ENCODE measurements at regions not wholly inside any gene's neighbourhood (a gene's known extent, or its start where the extent isn't known, plus 50 kb on each side); places are given as distances from the start of the nearest gene placed in this dataset.

GRCh38 chr14:84420221-84420620 is 1109.7 kb upstream of the FLRT2 start:
- H3K27me3 ChIP-seq (ENCODE audit: control insufficient read depth in 1 of 2, insufficient read depth in 2 of 2, low read length in 2 of 2), result no peaks in the 10 kb centered on the region
- ChIA-PET POLR2A (no interaction called here), CTCF (no interaction called here)
- no peaks in the 10 kb centered on the region for H3K36me3 Mint-ChIP-seq (ENCODE audit: low read depth)
- no peak overlapping the region for H3K4me3 ChIP-seq (ENCODE audit: low read length)
- peaks cover 6 to 11% of the 10 kb centered on the region in 2 experiments for H3K9me3 ChIP-seq (ENCODE audit: control insufficient read depth in 1 of 2, insufficient read depth in 1 of 2, low read length in 2 of 2)
- H3K4me1 Mint-ChIP-seq (ENCODE audit: low read depth), result no peaks in the 10 kb centered on the region
- TF ChIP-seq CTCF (IDR thresholded peaks at IDR 0.05), result no peak
- no peak overlapping the region for H3K4me3 Mint-ChIP-seq
- intact Hi-C loops (cut with DNase I, micrococcal nuclease), result no loop called here
- no peak overlapping the region for H3K27ac Mint-ChIP-seq
- DNase-seq (no peak), ATAC-seq (ENCODE audit: poor library complexity) (no peak)
- peaks cover 17% of the 10 kb centered on the region for H3K9me3 Mint-ChIP-seq
- no peaks in the 10 kb centered on the region for H3K36me3 ChIP-seq (ENCODE audit: insufficient read depth, low read length)
- H3K4me1 ChIP-seq (ENCODE audit: insufficient read depth, low read length), result no peaks in the 10 kb centered on the region
- H3K27me3 Mint-ChIP-seq, result no peaks in the 10 kb centered on the region
- H3K27ac ChIP-seq (ENCODE audit: low read depth in 1 of 2, low read length in 2 of 2), result no peak overlapping the region

DNA sequence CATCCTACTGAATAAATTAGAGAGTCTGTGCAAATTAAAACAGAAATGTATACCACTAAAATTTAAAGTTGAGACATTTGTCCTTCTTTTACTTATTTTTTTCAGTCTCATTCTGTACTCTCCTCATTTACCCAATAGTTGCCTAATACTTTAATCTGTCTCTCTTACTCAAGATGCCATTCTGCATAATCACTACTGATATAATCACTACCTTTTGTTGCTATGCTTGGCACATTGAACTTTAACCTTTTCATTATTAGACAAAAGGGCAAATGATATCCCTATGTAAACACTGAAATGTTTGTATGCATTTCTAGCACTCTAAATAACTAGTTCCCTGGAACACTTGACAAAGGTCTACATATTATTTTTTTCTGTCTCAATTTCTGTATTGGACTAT is 1108.3 kb upstream of the FLRT2 start:
- CTCF ChIA-PET, result no interaction called here
- Histone ChIP-seq H3K4me3 (ENCODE audit: low read length) (no peak overlapping the region), H3K36me3 (ENCODE audit: insufficient read depth, low read length) (no peaks in the 10 kb centered on the region), H3K27ac (ENCODE audit: low read depth in 1 of 2, low read length in 2 of 2) (no peak overlapping the region), H3K27me3 (ENCODE audit: control insufficient read depth in 1 of 2, insufficient read depth in 2 of 2, low read length in 2 of 2) (no peaks in the 10 kb centered on the region), H3K9me3 (ENCODE audit: control insufficient read depth in 1 of 2, insufficient read depth in 1 of 2, low read length in 2 of 2) (peaks cover 6 to 11% of the 10 kb centered on the region in 2 experiments), H3K4me1 (ENCODE audit: insufficient read depth, low read length) (no peaks in the 10 kb centered on the region)
- no peaks in the 10 kb centered on the region for H3K36me3 Mint-ChIP-seq (ENCODE audit: low read depth)
- intact Hi-C loops (cut with DNase I, micrococcal nuclease), result no loop called here
- H3K27me3 Mint-ChIP-seq, result no peaks in the 10 kb centered on the region
- peaks cover 13% of the 10 kb centered on the region for H3K9me3 Mint-ChIP-seq
- DNase-seq, result no peak
- no peak overlapping the region for H3K4me3 Mint-ChIP-seq
- POLR2A ChIA-PET, result no interaction called here
- no peak for TF ChIP-seq CTCF (IDR thresholded peaks at IDR 0.05)
- ATAC-seq (ENCODE audit: poor library complexity), result no peak
- H3K4me1 Mint-ChIP-seq (ENCODE audit: low read depth), result no peaks in the 10 kb centered on the region
- H3K27ac Mint-ChIP-seq, result no peak overlapping the region

DNA sequence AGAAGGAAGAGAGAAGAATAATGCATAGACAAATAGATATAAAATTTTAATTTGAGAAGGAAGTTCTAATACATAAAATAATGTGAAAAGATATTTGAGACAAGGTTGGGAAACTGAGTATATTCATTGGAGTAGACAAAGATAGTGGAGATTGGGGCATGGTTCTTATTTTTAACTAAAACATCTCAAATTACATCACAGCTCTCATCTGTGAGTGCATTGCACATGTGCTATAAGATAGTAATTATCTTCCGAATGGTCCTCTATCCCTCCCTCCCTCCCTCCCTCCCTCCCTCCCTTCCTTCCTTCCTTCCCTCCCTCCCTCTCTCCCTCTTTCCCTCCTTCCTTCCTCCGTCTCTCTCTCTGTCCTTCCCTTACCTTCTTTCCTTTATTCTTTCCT is 1104.0 kb upstream of the FLRT2 start:
- CTCF ChIA-PET, result no interaction called here
- POLR2A ChIA-PET, result no interaction called here
- intact Hi-C loops (cut with DNase I, micrococcal nuclease), result no loop called here

More for the DNA sequence above, 1104.0 kb upstream of the FLRT2 start:
- Mint-ChIP-seq H3K27me3 (no peaks in the 10 kb centered on the region), H3K4me3 (no peak overlapping the region), H3K27ac (no peak overlapping the region), H3K36me3 (ENCODE audit: low read depth) (no peaks in the 10 kb centered on the region), H3K4me1 (ENCODE audit: low read depth) (no peaks in the 10 kb centered on the region), H3K9me3 (peaks cover 7% of the 10 kb centered on the region)
- H3K4me3 ChIP-seq (ENCODE audit: low read length), result no peak overlapping the region
- H3K4me1 ChIP-seq (ENCODE audit: insufficient read depth, low read length), result no peaks in the 10 kb centered on the region
- no peak for ATAC-seq (ENCODE audit: poor library complexity)
- no peak overlapping the region for H3K27ac ChIP-seq (ENCODE audit: low read depth in 1 of 2, low read length in 2 of 2)
- DNase-seq, result no peak
- TF ChIP-seq CTCF (IDR thresholded peaks at IDR 0.05), result no peak
- no peaks in the 10 kb centered on the region for H3K36me3 ChIP-seq (ENCODE audit: insufficient read depth, low read length)
- H3K27me3 ChIP-seq (ENCODE audit: control insufficient read depth in 1 of 2, insufficient read depth in 2 of 2, low read length in 2 of 2), result no peaks in the 10 kb centered on the region
- H3K9me3 ChIP-seq (ENCODE audit: control insufficient read depth in 1 of 2, insufficient read depth in 1 of 2, low read length in 2 of 2), result no peaks in the 10 kb centered on the region

All from CD4-positive, alpha-beta T cell (primary cell).